Transverse colon (tissue), 4 donors: ENCODE measurements at regions not wholly inside any gene's neighbourhood (a gene's known extent, or its start where the extent isn't known, plus 50 kb on each side); places are given as distances from the start of the nearest gene placed in this dataset.

Experiments used
- CTCF ChIP-seq, 5 experiments: fragments of 200-600 bp in 3 of 5; fragments of 450-650 bp in 2 of 5; sonication (generic) in 3 of 5; IDR thresholded peaks; 1 replicate in 2 of 5; 2 replicates in 3 of 5; pipeline ENCODE4 v1.5.1; 2016 to 2017; ENCODE audit warnings: antibody characterized with exemption in 5 of 5, inconsistent platforms in 3 of 5, mild to moderate bottlenecking in 2 of 5, moderate library complexity in 1 of 5
- POLR2AphosphoS5 ChIP-seq, 3 donors: sonication (generic); formaldehyde crosslinking; IDR thresholded peaks; one replicate each; pipeline ENCODE4 v1.6.1; 2016; ENCODE audit warnings: antibody characterized with exemption in 3 of 3

- TF ChIP-seq CTCF (IDR thresholded peaks at IDR 0.05), result peak; percentile 73 to 95 (median 76)
- peak in 2 of 3 donors; percentile 28 to 61 for TF ChIP-seq POLR2AphosphoS5 (IDR thresholded peaks at IDR 0.05)
These were observed 200.7 kb downstream of the BCAS1 start for GRCh38 chr20:53869466-53870258.
